ENCODE measurements at regions not wholly inside any gene's neighbourhood (a gene's known extent, or its start where the extent isn't known, plus 50 kb on each side); places are given as distances from the start of the nearest gene placed in this dataset.

- no peak for DNase-seq (ENCODE audit: low read depth in 1 of 2, low spot score in 1 of 2)
Measured at GRCh38 chr2:234677758-234678538, 181.1 kb upstream of the ARL4C start.

GRCh38 chr2:234676783-234677450, 180.0 kb upstream of the ARL4C start:
- DNase-seq (ENCODE audit: low read depth in 1 of 2, low spot score in 1 of 2) = no peak

- DNase-seq (ENCODE audit: low read depth in 1 of 2, low spot score in 1 of 2) = no peak
Measured at GRCh38 chr2:234676109-234676782, 179.4 kb upstream of the ARL4C start.

- DNase-seq (ENCODE audit: low read depth in 1 of 2, low spot score in 1 of 2) = no peak
Measured at GRCh38 chr2:234674781-234675201, 177.9 kb upstream of the ARL4C start.

GRCh38 chr2:234673961-234674759, 177.3 kb upstream of the ARL4C start:
- no peak for DNase-seq (ENCODE audit: low read depth in 1 of 2, low spot score in 1 of 2)

- DNase-seq (ENCODE audit: low read depth in 1 of 2, low spot score in 1 of 2) = no peak
Measured at GRCh38 chr2:234673501-234673900, 176.6 kb upstream of the ARL4C start.

- DNase-seq (ENCODE audit: low read depth in 1 of 2, low spot score in 1 of 2) = no peak
Measured at GRCh38 chr2:234672498-234673150, 175.7 kb upstream of the ARL4C start.

GRCh38 chr2:234671716-234672115, 174.8 kb upstream of the ARL4C start:
- no peak for DNase-seq (ENCODE audit: low read depth in 1 of 2, low spot score in 1 of 2)

- no peak for DNase-seq (ENCODE audit: low read depth in 1 of 2, low spot score in 1 of 2)
Measured at GRCh38 chr2:234671231-234671630, 174.3 kb upstream of the ARL4C start.

- no peak for DNase-seq (ENCODE audit: low read depth in 1 of 2, low spot score in 1 of 2)
Measured at GRCh38 chr2:234670806-234671205, 173.9 kb upstream of the ARL4C start.

GRCh38 chr2:234670052-234670451, 173.2 kb upstream of the ARL4C start:
- DNase-seq (ENCODE audit: low read depth in 1 of 2, low spot score in 1 of 2) = no peak

- no peak for DNase-seq (ENCODE audit: low read depth in 1 of 2, low spot score in 1 of 2)
Measured at GRCh38 chr2:234669621-234670020, 172.7 kb upstream of the ARL4C start.

GRCh38 chr2:234669001-234669400, 172.1 kb upstream of the ARL4C start:
- DNase-seq (ENCODE audit: low read depth in 1 of 2, low spot score in 1 of 2) = no peak

GRCh38 chr2:234666911-234667310, 170.0 kb upstream of the ARL4C start:
- DNase-seq (ENCODE audit: low read depth in 1 of 2, low spot score in 1 of 2) = no peak

- no peak for DNase-seq (ENCODE audit: low read depth in 1 of 2, low spot score in 1 of 2)
Measured at GRCh38 chr2:234665304-234665703, 168.4 kb upstream of the ARL4C start.

- DNase-seq (ENCODE audit: low read depth in 1 of 2, low spot score in 1 of 2) = no peak
Measured at GRCh38 chr2:234661849-234662248, 165.0 kb upstream of the ARL4C start.

- DNase-seq (ENCODE audit: low read depth in 1 of 2, low spot score in 1 of 2) = no peak
Measured at GRCh38 chr2:234661175-234661574, 164.3 kb upstream of the ARL4C start.

- DNase-seq (ENCODE audit: low read depth in 1 of 2, low spot score in 1 of 2) = no peak
Measured at GRCh38 chr2:234655706-234656105, 158.8 kb upstream of the ARL4C start.

GRCh38 chr2:234650911-234651310, 154.0 kb upstream of the ARL4C start:
- no peak for DNase-seq (ENCODE audit: low read depth in 1 of 2, low spot score in 1 of 2)

GRCh38 chr2:234649951-234650350, 153.1 kb upstream of the ARL4C start:
- no peak for DNase-seq (ENCODE audit: low read depth in 1 of 2, low spot score in 1 of 2)

- no peak for DNase-seq (ENCODE audit: low read depth in 1 of 2, low spot score in 1 of 2)
Measured at GRCh38 chr2:234643407-234643806, 146.5 kb upstream of the ARL4C start.

Data from activated T-helper 1 cell treated with anti-CD3 and anti-CD28 coated beads, Interleukin-2, amount 50 U/mL, for 16 hours (primary cell).